NB4 (cell line): ENCODE measurements at regions not wholly inside any gene's neighbourhood (a gene's known extent, or its start where the extent isn't known, plus 50 kb on each side); places are given as distances from the start of the nearest gene placed in this dataset.

Experiments used
- MYC ChIP-seq: IDR thresholded peaks from 2 replicates; pipeline ENCODE4 v1.6.1; 2011; ENCODE audit warnings: low read depth, low read length
- POLR2A ChIP-seq: IDR thresholded peaks from 2 replicates; pipeline ENCODE4 v1.6.1; 2011; ENCODE audit warnings: mild to moderate bottlenecking; ENCODE audit not compliant: insufficient read length; ENCODE audit errors: extremely low read depth
- TF ChIP-seq, protein P1 (sequence below): IDR thresholded peaks from one replicate; pipeline ENCODE4 v1.5.1; 2012; ENCODE audit warnings: low read depth, low read length

GRCh38 chr5:133715616-133716015, 103.3 kb upstream of the FSTL4 start:
- TF ChIP-seq, protein P1, sequence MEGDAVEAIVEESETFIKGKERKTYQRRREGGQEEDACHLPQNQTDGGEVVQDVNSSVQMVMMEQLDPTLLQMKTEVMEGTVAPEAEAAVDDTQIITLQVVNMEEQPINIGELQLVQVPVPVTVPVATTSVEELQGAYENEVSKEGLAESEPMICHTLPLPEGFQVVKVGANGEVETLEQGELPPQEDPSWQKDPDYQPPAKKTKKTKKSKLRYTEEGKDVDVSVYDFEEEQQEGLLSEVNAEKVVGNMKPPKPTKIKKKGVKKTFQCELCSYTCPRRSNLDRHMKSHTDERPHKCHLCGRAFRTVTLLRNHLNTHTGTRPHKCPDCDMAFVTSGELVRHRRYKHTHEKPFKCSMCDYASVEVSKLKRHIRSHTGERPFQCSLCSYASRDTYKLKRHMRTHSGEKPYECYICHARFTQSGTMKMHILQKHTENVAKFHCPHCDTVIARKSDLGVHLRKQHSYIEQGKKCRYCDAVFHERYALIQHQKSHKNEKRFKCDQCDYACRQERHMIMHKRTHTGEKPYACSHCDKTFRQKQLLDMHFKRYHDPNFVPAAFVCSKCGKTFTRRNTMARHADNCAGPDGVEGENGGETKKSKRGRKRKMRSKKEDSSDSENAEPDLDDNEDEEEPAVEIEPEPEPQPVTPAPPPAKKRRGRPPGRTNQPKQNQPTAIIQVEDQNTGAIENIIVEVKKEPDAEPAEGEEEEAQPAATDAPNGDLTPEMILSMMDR = no peak
- TF ChIP-seq MYC (no peak), POLR2A (no peak)
